Caki2 (cell line): ENCODE measurements at regions not wholly inside any gene's neighbourhood (a gene's known extent, or its start where the extent isn't known, plus 50 kb on each side); places are given as distances from the start of the nearest gene placed in this dataset.

Experiments
- DNase-seq: peaks from one replicate; pipeline ENCODE4 v3.0.0-alpha.2; 2015; ENCODE audit warnings: low read depth
- in situ Hi-C: cut with HindIII; loops from 2 replicates; pipeline ENCODE4 v1.10.0; 2016; ENCODE audit warnings: low sequenced_read_pairs, low pct_unique_long_range_greater_than_20kb, mixed read lengths

GRCh38 chr7:3240826-3241430, 60.1 kb upstream of the SDK1 start:
- in situ Hi-C loops = no loop called here
- DNase-seq = no peak

DNA sequence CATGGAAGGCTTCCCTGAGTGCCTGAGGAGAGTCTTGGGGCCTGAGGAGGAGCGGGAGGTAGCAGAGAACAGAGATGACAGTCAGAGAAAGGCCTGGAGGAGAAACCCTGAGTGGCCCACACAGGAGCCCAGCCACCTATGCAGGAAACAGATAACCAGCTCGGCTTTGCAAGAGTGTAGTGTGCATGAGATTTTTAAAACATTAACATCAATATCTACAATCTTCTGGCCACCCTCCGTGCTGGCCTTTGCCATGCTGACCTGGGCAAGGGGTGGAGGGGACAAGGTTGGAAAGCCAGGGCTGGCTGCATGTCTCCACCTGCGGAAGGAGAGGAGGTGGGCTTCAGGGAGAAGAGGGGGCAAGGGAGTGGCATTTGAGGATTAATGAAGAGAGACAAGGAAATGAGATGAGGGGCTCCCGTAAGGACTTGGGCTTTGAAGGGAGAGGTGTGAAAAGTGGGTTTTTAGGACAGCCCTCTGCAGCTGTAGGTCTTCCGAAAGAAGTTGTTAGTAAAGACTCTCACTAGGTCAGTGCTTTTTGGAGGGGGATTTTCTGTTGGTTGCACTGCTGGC, 59.3 kb upstream of the SDK1 start:
- in situ Hi-C loops = no loop called here
- DNase-seq = no peak

DNA sequence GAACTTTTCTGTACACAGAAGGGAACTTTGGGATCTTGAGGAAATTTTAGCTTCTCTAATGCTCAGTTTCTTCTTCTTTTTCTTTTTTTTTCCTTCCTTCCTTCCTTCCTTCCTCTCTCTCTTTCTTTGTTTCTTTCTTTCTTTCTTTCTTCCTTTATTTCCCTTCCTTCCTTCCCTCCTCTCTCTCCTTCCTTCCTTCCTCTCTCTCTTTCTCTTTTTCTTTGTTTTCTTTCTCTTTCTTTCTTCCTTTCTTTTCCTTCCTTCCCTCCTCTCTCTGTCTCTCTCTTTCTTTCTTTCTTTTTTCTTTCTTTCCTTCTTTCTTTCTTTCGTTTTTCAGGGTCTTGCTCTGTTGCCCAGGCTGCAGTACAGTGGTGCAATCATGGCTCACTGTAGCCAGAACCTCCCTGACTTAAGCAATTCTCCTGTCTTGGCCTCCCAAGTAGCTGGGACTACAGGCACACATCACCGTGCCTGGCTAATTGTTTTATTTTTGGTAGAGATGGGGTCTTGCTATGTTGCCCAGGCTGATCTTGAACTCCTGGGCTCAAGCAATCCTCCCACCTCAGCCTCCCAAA, 58.6 kb upstream of the SDK1 start:
- no peak for DNase-seq
- in situ Hi-C loops = no loop called here

GRCh38 chr7:3243256-3243655, 57.8 kb upstream of the SDK1 start:
- peak; percentile 81 for DNase-seq
- in situ Hi-C loops = no loop called here

DNA sequence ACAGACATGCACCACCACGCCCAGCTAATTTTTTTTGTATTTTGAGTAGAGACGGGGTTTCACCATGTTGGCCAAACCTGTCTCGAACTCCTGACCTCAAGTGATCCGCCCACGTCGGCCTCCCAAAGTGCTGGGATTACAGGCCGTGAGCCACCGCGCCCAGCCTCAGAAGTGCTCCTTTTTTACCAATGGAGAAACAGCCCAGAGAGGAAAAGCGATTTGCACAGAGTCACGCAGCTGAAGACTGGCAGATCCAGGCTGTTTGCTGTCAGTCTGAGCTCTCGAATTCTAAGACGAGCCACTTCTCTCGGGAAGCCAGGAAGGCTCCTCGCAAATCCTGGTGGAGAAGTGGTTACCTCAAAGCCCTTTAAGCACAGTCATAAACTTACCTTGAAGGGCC, 57.4 kb upstream of the SDK1 start:
- DNase-seq = peak; percentile 67
- in situ Hi-C loops = no loop called here

DNA sequence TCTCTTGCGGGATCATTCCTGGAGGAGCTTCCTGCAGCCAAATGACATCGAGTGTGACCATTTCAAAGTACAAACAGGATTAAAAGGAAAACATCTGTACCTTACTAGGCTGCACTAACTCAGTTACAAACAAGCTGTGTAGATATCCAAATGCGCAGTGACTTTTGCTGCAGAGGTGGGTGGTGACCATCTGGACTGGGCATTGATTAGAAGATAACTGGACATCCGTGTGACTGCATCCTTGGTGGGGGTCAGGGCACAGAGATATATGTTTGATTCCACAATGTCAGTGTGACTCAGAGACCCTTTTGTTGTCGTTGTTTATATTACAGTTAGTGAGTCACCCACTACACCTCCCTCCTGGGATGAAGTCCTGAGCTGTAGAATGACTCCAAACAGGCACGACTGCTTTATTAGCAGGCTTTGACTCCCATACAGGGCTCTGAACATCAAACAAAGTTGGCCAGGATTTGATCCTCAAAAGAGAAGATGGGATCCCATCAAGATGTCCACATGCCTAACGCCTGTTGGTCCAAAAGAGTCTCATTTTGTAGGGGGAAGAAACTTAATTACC, 56.7 kb upstream of the SDK1 start:
- in situ Hi-C loops = no loop called here
- peak; percentile 94 for DNase-seq

DNA sequence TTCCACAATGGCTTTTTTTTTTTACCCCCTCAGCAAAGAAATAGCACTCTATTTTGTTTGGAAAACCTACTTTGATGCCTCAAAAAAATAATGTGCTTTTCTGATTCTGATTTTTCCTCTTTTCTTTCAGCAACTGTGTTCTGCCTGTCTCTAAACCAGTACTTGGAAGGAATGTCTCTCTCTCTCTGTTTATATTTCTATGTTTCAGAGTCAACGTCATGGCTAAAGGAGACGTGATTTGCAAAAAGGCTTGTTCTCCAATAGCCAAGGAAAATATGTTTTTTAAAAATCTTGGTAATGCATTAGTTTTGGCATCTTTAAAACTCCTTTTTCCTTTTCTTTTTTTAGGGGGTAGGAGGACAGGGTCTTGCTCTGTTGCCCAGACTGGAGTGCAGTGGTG, 56.0 kb upstream of the SDK1 start:
- DNase-seq = no peak
- in situ Hi-C loops = no loop called here

GRCh38 chr7:3245721-3246120, 55.3 kb upstream of the SDK1 start:
- no peak for DNase-seq
- in situ Hi-C loops = no loop called here

GRCh38 chr7:3246127-3246526, 54.9 kb upstream of the SDK1 start:
- no peak for DNase-seq
- in situ Hi-C loops = no loop called here

GRCh38 chr7:3246651-3247050, 54.4 kb upstream of the SDK1 start:
- in situ Hi-C loops = no loop called here
- no peak for DNase-seq

GRCh38 chr7:3250725-3251124, 50.3 kb upstream of the SDK1 start:
- DNase-seq = no peak
- in situ Hi-C loops = no loop called here
